ENCODE measurements at regions not wholly inside any gene's neighbourhood (a gene's known extent, or its start where the extent isn't known, plus 50 kb on each side); places are given as distances from the start of the nearest gene placed in this dataset.

GRCh38 chr5:105816961-105817360 is 1853.8 kb downstream of the EFNA5 start:
- no peak for TF ChIP-seq CTCF (IDR thresholded peaks at IDR 0.05; ENCODE audit: insufficient read depth, low read length, missing control alignments)
- H3K4me3 ChIP-seq (ENCODE audit: low read depth, low read length), result no peak overlapping the region
- no peak for DNase-seq (ENCODE audit: low read depth, low spot score)
- POLR2A ChIA-PET, result no interaction called here
- CTCF ChIA-PET, result no interaction called here

GRCh38 chr5:105812304-105812703 is 1858.4 kb downstream of the EFNA5 start:
- DNase-seq (ENCODE audit: low read depth, low spot score), result no peak
- ChIA-PET CTCF (no interaction called here), POLR2A (no interaction called here)
- no peak overlapping the region for H3K4me3 ChIP-seq (ENCODE audit: low read depth, low read length)
- no peak for TF ChIP-seq CTCF (IDR thresholded peaks at IDR 0.05; ENCODE audit: insufficient read depth, low read length, missing control alignments)

- no peak overlapping the region for H3K4me3 ChIP-seq (ENCODE audit: low read depth, low read length)
- no peak for DNase-seq (ENCODE audit: low read depth, low spot score)
- POLR2A ChIA-PET, result interaction anchor here (0.5 kb wide), 1 partner anchor 13 kb away, joined by 3 read pairs; no protein-coding TSS in a partner anchor
- no peak for TF ChIP-seq CTCF (IDR thresholded peaks at IDR 0.05; ENCODE audit: insufficient read depth, low read length, missing control alignments)
- CTCF ChIA-PET, result no interaction called here
These were observed 1862.8 kb downstream of the EFNA5 start for GRCh38 chr5:105807951-105808350.

- ChIA-PET POLR2A (interaction anchor here (0.5 kb wide), 1 partner anchor 12 kb away, joined by 3 read pairs; no protein-coding TSS in a partner anchor), CTCF (no interaction called here)
- no peak overlapping the region for H3K4me3 ChIP-seq (ENCODE audit: low read depth, low read length)
- TF ChIP-seq CTCF (IDR thresholded peaks at IDR 0.05; ENCODE audit: insufficient read depth, low read length, missing control alignments), result no peak
- peak; percentile 17 for DNase-seq (ENCODE audit: low read depth, low spot score)
These were observed 1863.4 kb downstream of the EFNA5 start for GRCh38 chr5:105807290-105807689.

- ChIA-PET POLR2A (no interaction called here), CTCF (no interaction called here)
- H3K4me3 ChIP-seq (ENCODE audit: low read depth, low read length), result no peak overlapping the region
- no peak for TF ChIP-seq CTCF (IDR thresholded peaks at IDR 0.05; ENCODE audit: insufficient read depth, low read length, missing control alignments)
- no peak for DNase-seq (ENCODE audit: low read depth, low spot score)
These were observed 1864.1 kb downstream of the EFNA5 start for GRCh38 chr5:105806596-105806995.

GRCh38 chr5:105803431-105803830 is 1867.3 kb downstream of the EFNA5 start:
- POLR2A ChIA-PET, result no interaction called here
- TF ChIP-seq CTCF (IDR thresholded peaks at IDR 0.05; ENCODE audit: insufficient read depth, low read length, missing control alignments), result no peak
- DNase-seq (ENCODE audit: low read depth, low spot score), result no peak
- CTCF ChIA-PET, result no interaction called here
- H3K4me3 ChIP-seq (ENCODE audit: low read depth, low read length), result no peak overlapping the region
